Lung (tissue), 11 donors: ENCODE measurements at regions not wholly inside any gene's neighbourhood (a gene's known extent, or its start where the extent isn't known, plus 50 kb on each side); places are given as distances from the start of the nearest gene placed in this dataset.

Experiments used
- ATAC-seq: fragments of 200-7000 bp; cut with Tn5 transposase; one replicate; pipeline ENCODE4 v1.9.1; 2020; ENCODE audit warnings: moderate number of reproducible peaks; ENCODE audit not compliant: insufficient read depth, low FRiP score
- DNase-seq, 3 donors: peaks; one replicate each; pipeline ENCODE4 v3.0.0-alpha.2; 2013 to 2017
- H3K27ac ChIP-seq, 2 donors: one replicate each; pipeline ENCODE4 v1.5.1; 2013; ENCODE audit warnings: mild to moderate bottlenecking in 2 of 2, moderate library complexity in 2 of 2, control low read depth in 1 of 2, inconsistent platforms in 1 of 2, low read depth in 1 of 2, low read length in 1 of 2
- H3K27me3 ChIP-seq, 3 donors: one replicate each; pipeline ENCODE4 v1.5.1; 2013; ENCODE audit warnings: low read length in 2 of 3; ENCODE audit not compliant: control insufficient read depth in 3 of 3, insufficient read depth in 3 of 3
- H3K36me3 ChIP-seq, 4 donors: one replicate each; pipeline ENCODE4 v1.5.1; 2013; ENCODE audit warnings: low read length in 4 of 4, mild to moderate bottlenecking in 1 of 4, moderate library complexity in 1 of 4; ENCODE audit not compliant: control insufficient read depth in 4 of 4, insufficient read depth in 4 of 4
- H3K4me1 ChIP-seq, 5 donors: one replicate each; pipeline ENCODE4 v1.5.1; 2013; ENCODE audit warnings: low read length in 5 of 5, mild to moderate bottlenecking in 2 of 5, moderate library complexity in 1 of 5; ENCODE audit not compliant: control insufficient read depth in 5 of 5, insufficient read depth in 5 of 5
- H3K4me3 ChIP-seq: one replicate; pipeline ENCODE4 v1.5.1; 2013; ENCODE audit warnings: mild to moderate bottlenecking, control low read depth, moderate library complexity
- H3K9ac ChIP-seq, 2 donors: one replicate each; pipeline ENCODE4 v1.5.1; 2013; ENCODE audit warnings: low read length in 2 of 2, control low read depth in 1 of 2; ENCODE audit not compliant: insufficient read depth in 1 of 2
- H3K9me3 ChIP-seq, 4 donors: one replicate each; pipeline ENCODE4 v1.5.1; 2013; ENCODE audit warnings: low read length in 3 of 4, mild to moderate bottlenecking in 1 of 4, moderate library complexity in 1 of 4; ENCODE audit not compliant: control insufficient read depth in 4 of 4, insufficient read depth in 3 of 4
- CTCF ChIP-seq: IDR thresholded peaks from 2 replicates; pipeline ENCODE4 v1.5.1; 2012; ENCODE audit warnings: mild to moderate bottlenecking; ENCODE audit errors: control extremely low read depth, extremely low read depth
- WGBS, 2 donors: extraction: QIAGEN DNeasy Blood & Tissue Kit; methylation state at CpG; one replicate each; pipeline ENCODE4 v1.1.7; 2013; 5-methylcytosine and 5-hydroxymethylcytosine counted together
- donor health status: control.
- donor health status: control.
- donor health status: Bipolar disorder and iron deficiency.
- donor health status: healthy.
- donor health status: DM: yes; HTN: yes; CAD: no.

GRCh38 chr3:1908651-1909445, 189.8 kb upstream of the CNTN4 start:
- TF ChIP-seq CTCF, result no peak
- H3K27ac ChIP-seq, result no peak overlapping the region
- no peaks in the 10 kb centered on the region for H3K9me3 ChIP-seq
- DNase-seq (peak in 2 of 3 donors; percentile 12 to 24), ATAC-seq (no peak)
- no peaks in the 10 kb centered on the region for H3K36me3 ChIP-seq
- H3K4me1 ChIP-seq, result peaks cover 0 to 3% (median 0%) of the 10 kb centered on the region in 5 donors
- 64 to 81% methylated on average over 2 of the region's 2 CpGs for WGBS, 2 donors
- H3K4me3 ChIP-seq, result no peak overlapping the region
- no peaks in the 10 kb centered on the region for H3K27me3 ChIP-seq
- H3K9ac ChIP-seq, result no peak overlapping the region

- Histone ChIP-seq H3K4me1 (peaks cover 0 to 3% (median 0%) of the 10 kb centered on the region in 5 donors), H3K4me3 (no peak overlapping the region), H3K27ac (no peak overlapping the region), H3K9me3 (no peaks in the 10 kb centered on the region), H3K9ac (no peak overlapping the region), H3K36me3 (no peaks in the 10 kb centered on the region), H3K27me3 (no peaks in the 10 kb centered on the region)
- WGBS, 2 donors, result 84 to 91% methylated on average over 3 of the region's 3 CpGs
- TF ChIP-seq CTCF, result no peak
- DNase-seq (no peak), ATAC-seq (no peak)
Observed at GRCh38 chr3:1910322-1910721, 188.3 kb upstream of the CNTN4 start.

- WGBS, 2 donors, result 78 to 84% methylated on average over 8 of the region's 8 CpGs
- no peaks in the 10 kb centered on the region for H3K4me1 ChIP-seq
- no peak for TF ChIP-seq CTCF
- no peak for DNase-seq
- no peak overlapping the region for H3K4me3 ChIP-seq
- H3K36me3 ChIP-seq, result no peaks in the 10 kb centered on the region
- H3K27me3 ChIP-seq, result no peaks in the 10 kb centered on the region
- H3K9ac ChIP-seq, result no peak overlapping the region
- no peak overlapping the region for H3K27ac ChIP-seq
- no peak for ATAC-seq
- H3K9me3 ChIP-seq, result peaks cover 0 to 4% (median 0%) of the 10 kb centered on the region in 4 donors
Observed at GRCh38 chr3:1929788-1930414, 168.8 kb upstream of the CNTN4 start.
